Stimulated activated naive CD8-positive, alpha-beta T cell treated with anti-CD3 and anti-CD28 coated beads, Interleukin-15, Interleukin-2, amounts not matched to agents 100 ng/mL and 50 ng/mL, for 24 hours (primary cell): ENCODE measurements at regions not wholly inside any gene's neighbourhood (a gene's known extent, or its start where the extent isn't known, plus 50 kb on each side); places are given as distances from the start of the nearest gene placed in this dataset.
"Not testable (repeated sequence)": the region's sequence is repeated elsewhere in the genome, so short reads cannot be mapped to it uniquely, and the experiment has no call there.

ENCODE experiments used
- H3K27ac Mint-ChIP-seq: one replicate; pipeline ENCODE4 v1.8.0; 2021; ENCODE audit warnings: mild to moderate bottlenecking, mixed read lengths
- H3K27me3 Mint-ChIP-seq: one replicate; pipeline ENCODE4 v1.8.0; 2021; ENCODE audit warnings: mixed read lengths
- H3K36me3 Mint-ChIP-seq: one replicate; pipeline ENCODE4 v1.8.0; 2021; ENCODE audit warnings: low read depth, mixed read lengths
- H3K4me1 Mint-ChIP-seq: one replicate; pipeline ENCODE4 v1.8.0; 2021; ENCODE audit warnings: low read depth, mixed read lengths
- H3K4me3 Mint-ChIP-seq: one replicate; pipeline ENCODE4 v1.8.0; 2021; ENCODE audit warnings: mild to moderate bottlenecking, mixed read lengths
- H3K9me3 Mint-ChIP-seq: one replicate; pipeline ENCODE4 v1.8.0; 2021; ENCODE audit warnings: mixed read lengths

GRCh38 chr6:128616342-128616741 lies 95.9 kb upstream of the PTPRK start:
- Mint-ChIP-seq H3K27ac (no peak overlapping the region), H3K4me3 (no peak overlapping the region), H3K9me3 (peaks cover 21% of the 10 kb centered on the region), H3K36me3 (no peaks in the 10 kb centered on the region), H3K27me3 (peaks cover 16% of the 10 kb centered on the region), H3K4me1 (no peaks in the 10 kb centered on the region)

- Mint-ChIP-seq H3K36me3 (no peaks in the 10 kb centered on the region), H3K4me3 (no peak overlapping the region), H3K9me3 (no peaks in the 10 kb centered on the region), H3K4me1 (peaks cover 7% of the 10 kb centered on the region), H3K27ac (no peak overlapping the region), H3K27me3 (peaks cover 6% of the 10 kb centered on the region)
Measured at GRCh38 chr6:128606611-128607010, 86.2 kb upstream of the PTPRK start.

GRCh38 chr6:128605961-128606360 lies 85.6 kb upstream of the PTPRK start:
- Mint-ChIP-seq H3K9me3 (no peaks in the 10 kb centered on the region), H3K27me3 (peaks cover 6% of the 10 kb centered on the region), H3K27ac (no peak overlapping the region), H3K4me3 (no peak overlapping the region), H3K36me3 (no peaks in the 10 kb centered on the region), H3K4me1 (peaks cover 14% of the 10 kb centered on the region)

- H3K4me3 Mint-ChIP-seq = no peak overlapping the region
- peaks cover 50% of the 10 kb centered on the region for H3K4me1 Mint-ChIP-seq
- H3K27me3 Mint-ChIP-seq = peaks cover 6% of the 10 kb centered on the region
- no peak overlapping the region for H3K27ac Mint-ChIP-seq
- no peaks in the 10 kb centered on the region for H3K36me3 Mint-ChIP-seq
- H3K9me3 Mint-ChIP-seq = no peaks in the 10 kb centered on the region
Measured at GRCh38 chr6:128601060-128601459, 80.7 kb upstream of the PTPRK start.

GRCh38 chr6:128600397-128600951 lies 80.1 kb upstream of the PTPRK start:
- Mint-ChIP-seq H3K4me1 (peaks cover 50% of the 10 kb centered on the region), H3K9me3 (no peaks in the 10 kb centered on the region), H3K27me3 (peaks cover 6% of the 10 kb centered on the region), H3K36me3 (no peaks in the 10 kb centered on the region), H3K27ac (peak overlapping the region; percentile 23), H3K4me3 (no peak overlapping the region)

- Mint-ChIP-seq H3K4me3 (no peak overlapping the region), H3K27me3 (peaks cover 9% of the 10 kb centered on the region), H3K4me1 (peaks cover 49% of the 10 kb centered on the region), H3K9me3 (no peaks in the 10 kb centered on the region), H3K36me3 (no peaks in the 10 kb centered on the region), H3K27ac (no peak overlapping the region)
Measured at GRCh38 chr6:128599036-128599435, 78.6 kb upstream of the PTPRK start.

- no peaks in the 10 kb centered on the region for H3K9me3 Mint-ChIP-seq
- H3K4me1 Mint-ChIP-seq = peaks cover 46% of the 10 kb centered on the region
- peaks cover 4% of the 10 kb centered on the region for H3K27me3 Mint-ChIP-seq
- peak overlapping the region; percentile 74 for H3K27ac Mint-ChIP-seq
- H3K4me3 Mint-ChIP-seq = no peak overlapping the region
- no peaks in the 10 kb centered on the region for H3K36me3 Mint-ChIP-seq
Measured at GRCh38 chr6:128598571-128598970, 78.2 kb upstream of the PTPRK start.

GRCh38 chr6:128597956-128598355 lies 77.6 kb upstream of the PTPRK start:
- Mint-ChIP-seq H3K4me3 (no peak overlapping the region), H3K4me1 (peaks cover 46% of the 10 kb centered on the region), H3K36me3 (no peaks in the 10 kb centered on the region), H3K9me3 (no peaks in the 10 kb centered on the region), H3K27ac (no peak overlapping the region), H3K27me3 (peaks cover 4% of the 10 kb centered on the region)

GRCh38 chr6:128597004-128597403 lies 76.6 kb upstream of the PTPRK start:
- Mint-ChIP-seq H3K9me3 (no peaks in the 10 kb centered on the region), H3K36me3 (no peaks in the 10 kb centered on the region), H3K4me1 (peaks cover 46% of the 10 kb centered on the region)

GRCh38 chr6:128595544-128595943 lies 75.1 kb upstream of the PTPRK start:
- H3K27me3 Mint-ChIP-seq = peaks cover 4% of the 10 kb centered on the region
- no peak overlapping the region for H3K27ac Mint-ChIP-seq
- no peaks in the 10 kb centered on the region for H3K9me3 Mint-ChIP-seq
- H3K4me3 Mint-ChIP-seq = no peak overlapping the region
- H3K36me3 Mint-ChIP-seq = no peaks in the 10 kb centered on the region
- peaks cover 32% of the 10 kb centered on the region for H3K4me1 Mint-ChIP-seq

More at GRCh38 chr6:128597004-128597403, 76.6 kb upstream of the PTPRK start:
- no peak overlapping the region for H3K27ac Mint-ChIP-seq
- no peak overlapping the region for H3K4me3 Mint-ChIP-seq
- H3K27me3 Mint-ChIP-seq = peaks cover 4% of the 10 kb centered on the region

GRCh38 chr6:128586095-128586494 lies 65.7 kb upstream of the PTPRK start:
- Mint-ChIP-seq H3K4me3 (no peak overlapping the region), H3K27ac (no peak overlapping the region), H3K4me1 (no peaks in the 10 kb centered on the region), H3K27me3 (peaks cover 24% of the 10 kb centered on the region), H3K9me3 (peaks cover 11% of the 10 kb centered on the region), H3K36me3 (no peaks in the 10 kb centered on the region)

GRCh38 chr6:128580224-128581110 lies 60.1 kb upstream of the PTPRK start:
- Mint-ChIP-seq H3K4me1 (peaks cover 5% of the 10 kb centered on the region), H3K4me3 (no peak overlapping the region), H3K9me3 (no peaks in the 10 kb centered on the region), H3K36me3 (no peaks in the 10 kb centered on the region), H3K27ac (no peak overlapping the region), H3K27me3 (peaks cover 15% of the 10 kb centered on the region)

GRCh38 chr6:128575254-128575653 lies 54.9 kb upstream of the PTPRK start:
- not testable (repeated sequence) for H3K9me3 Mint-ChIP-seq, H3K4me3 Mint-ChIP-seq, H3K4me1 Mint-ChIP-seq, H3K27ac Mint-ChIP-seq, H3K36me3 Mint-ChIP-seq, H3K27me3 Mint-ChIP-seq

- Mint-ChIP-seq H3K27ac (no peak overlapping the region), H3K36me3 (no peaks in the 10 kb centered on the region), H3K4me1 (peaks cover 5% of the 10 kb centered on the region), H3K9me3 (no peaks in the 10 kb centered on the region), H3K4me3 (no peak overlapping the region), H3K27me3 (no peaks in the 10 kb centered on the region)
Measured at GRCh38 chr6:128574402-128574801, 54.0 kb upstream of the PTPRK start.

GRCh38 chr6:128573036-128573435 lies 52.6 kb upstream of the PTPRK start:
- Mint-ChIP-seq H3K9me3 (no peaks in the 10 kb centered on the region), H3K36me3 (no peaks in the 10 kb centered on the region), H3K27ac (no peak overlapping the region), H3K4me3 (no peak overlapping the region), H3K4me1 (peaks cover 5% of the 10 kb centered on the region), H3K27me3 (no peaks in the 10 kb centered on the region)
